OCI-LY1 (cell line): ENCODE measurements at regions not wholly inside any gene's neighbourhood (a gene's known extent, or its start where the extent isn't known, plus 50 kb on each side); places are given as distances from the start of the nearest gene placed in this dataset.

ENCODE experiments used
- H2AFZ ChIP-seq: fragments of 200-600 bp; sonication (generic), shearing (Covaris generic); 2 replicates; pipeline ENCODE4 v1.6.0; 2014; ENCODE audit warnings: antibody characterized with exemption, mild to moderate bottlenecking, low read length
- H3F3A ChIP-seq: fragments of 200-600 bp; sonication (generic), shearing (Covaris generic); 2 replicates; pipeline ENCODE4 v1.6.0; 2014; ENCODE audit warnings: mild to moderate bottlenecking, antibody characterized with exemption, low read length, moderate library complexity; ENCODE audit not compliant: insufficient read depth
- H3K27ac ChIP-seq: fragments of 200-600 bp; sonication (generic); 2 replicates; pipeline ENCODE4 v1.5.1; 2014; ENCODE audit warnings: low read length, mixed run types, mild to moderate bottlenecking, low read depth; ENCODE audit not compliant: poor library complexity, severe bottlenecking
- H3K27me3 ChIP-seq: fragments of 200-600 bp; sonication (generic); 2 replicates; pipeline ENCODE4 v1.6.0; 2014; ENCODE audit warnings: antibody characterized with exemption, mild to moderate bottlenecking, low read length, moderate library complexity; ENCODE audit not compliant: insufficient read depth
- H3K36me3 ChIP-seq: fragments of 200-600 bp; sonication (generic); 2 replicates; pipeline ENCODE4 v1.6.1; 2014; ENCODE audit warnings: mild to moderate bottlenecking, antibody characterized with exemption, low read length, moderate library complexity, mixed read lengths; ENCODE audit not compliant: insufficient read depth
- H3K4me1 ChIP-seq: fragments of 200-600 bp; sonication (generic); 2 replicates; pipeline ENCODE4 v1.5.1; 2014; ENCODE audit warnings: mild to moderate bottlenecking, low read length, moderate library complexity; ENCODE audit not compliant: insufficient read depth, severe bottlenecking
- H3K4me2 ChIP-seq: fragments of 200-600 bp; sonication (generic), shearing (Covaris generic); 2 replicates; pipeline ENCODE4 v1.6.1; 2014; ENCODE audit warnings: low read length
- H3K4me3 ChIP-seq: fragments of 200-600 bp; sonication (generic); 2 replicates; pipeline ENCODE4 v1.5.1; 2014; ENCODE audit warnings: low read length, low read depth, mild to moderate bottlenecking, mixed read lengths; ENCODE audit not compliant: poor library complexity, severe bottlenecking
- H3K79me2 ChIP-seq: fragments of 200-600 bp; shearing (Covaris generic); 2 replicates; pipeline ENCODE4 v1.6.1; 2016; ENCODE audit warnings: mixed run types, low read length, mixed read lengths; ENCODE audit not compliant: insufficient read depth
- H3K9ac ChIP-seq: fragments of 200-600 bp; sonication (generic), shearing (Covaris generic); 2 replicates; pipeline ENCODE4 v1.6.1; 2014; ENCODE audit warnings: mild to moderate bottlenecking, low read length, mixed read lengths
- H3K9me2 ChIP-seq: fragments of 200-600 bp; sonication (generic), shearing (Covaris generic); 2 replicates; pipeline ENCODE4 v1.6.1; 2014; ENCODE audit warnings: low read depth, mild to moderate bottlenecking, low read length, mixed read lengths
- H3K9me3 ChIP-seq: fragments of 200-600 bp; shearing (Covaris generic); 2 replicates; pipeline ENCODE4 v1.6.1; 2014; ENCODE audit warnings: low read length, mixed read lengths
- H4K20me1 ChIP-seq: fragments of 200-600 bp; sonication (generic), shearing (Covaris generic); 2 replicates; pipeline ENCODE4 v1.6.0; 2016; ENCODE audit warnings: mild to moderate bottlenecking, low read length; ENCODE audit not compliant: insufficient read depth
- EZH2 ChIP-seq: fragments of 200-600 bp; sonication (generic), shearing (Covaris generic); IDR thresholded peaks from 2 replicates; pipeline ENCODE4 v1.8.0; 2017; ENCODE audit warnings: borderline replicate concordance, mixed run types, mild to moderate bottlenecking, antibody characterized with exemption, low read length, moderate library complexity, mixed read lengths
- TF ChIP-seq, protein P1 (sequence below): fragments of 200-600 bp; sonication (generic), shearing (Covaris generic); IDR thresholded peaks from 2 replicates; pipeline ENCODE4 v1.5.1; 2017; ENCODE audit warnings: mild to moderate bottlenecking, antibody characterized with exemption, low read length, moderate library complexity, mixed read lengths

DNA sequence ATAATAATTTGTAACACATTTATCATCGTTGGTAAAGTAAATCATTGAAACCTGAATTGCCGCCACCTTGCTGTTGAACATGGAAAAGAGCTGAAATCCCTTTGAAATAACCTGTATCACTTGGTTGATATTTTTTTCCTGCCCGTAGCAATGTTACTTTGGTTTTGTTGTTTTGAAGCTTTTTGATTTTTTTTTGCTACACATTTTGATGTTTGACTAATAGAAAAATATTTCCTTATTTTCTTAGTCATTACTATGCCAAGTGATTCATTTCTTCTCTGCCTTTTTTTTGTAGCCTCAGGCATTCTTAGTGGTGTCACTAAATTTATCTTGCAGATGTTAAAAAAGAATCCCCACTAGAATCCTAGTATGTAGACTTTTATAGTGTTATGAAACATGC is 235.1 kb upstream of the MEOX2 start:
- Histone ChIP-seq H4K20me1 (no peaks in the 10 kb centered on the region), H3K4me3 (no peak overlapping the region), H3K27me3 (no peaks in the 10 kb centered on the region), H3K4me1 (no peaks in the 10 kb centered on the region), H3K36me3 (no peaks in the 10 kb centered on the region), H3K9me2 (no peaks in the 10 kb centered on the region), H3K4me2 (no peak overlapping the region), H3K79me2 (no peaks in the 10 kb centered on the region), H2AFZ (no peak overlapping the region), H3K9ac (no peak overlapping the region), H3K27ac (no peak overlapping the region), H3F3A (no peaks in the 10 kb centered on the region), H3K9me3 (no peaks in the 10 kb centered on the region)
- TF ChIP-seq, protein P1, sequence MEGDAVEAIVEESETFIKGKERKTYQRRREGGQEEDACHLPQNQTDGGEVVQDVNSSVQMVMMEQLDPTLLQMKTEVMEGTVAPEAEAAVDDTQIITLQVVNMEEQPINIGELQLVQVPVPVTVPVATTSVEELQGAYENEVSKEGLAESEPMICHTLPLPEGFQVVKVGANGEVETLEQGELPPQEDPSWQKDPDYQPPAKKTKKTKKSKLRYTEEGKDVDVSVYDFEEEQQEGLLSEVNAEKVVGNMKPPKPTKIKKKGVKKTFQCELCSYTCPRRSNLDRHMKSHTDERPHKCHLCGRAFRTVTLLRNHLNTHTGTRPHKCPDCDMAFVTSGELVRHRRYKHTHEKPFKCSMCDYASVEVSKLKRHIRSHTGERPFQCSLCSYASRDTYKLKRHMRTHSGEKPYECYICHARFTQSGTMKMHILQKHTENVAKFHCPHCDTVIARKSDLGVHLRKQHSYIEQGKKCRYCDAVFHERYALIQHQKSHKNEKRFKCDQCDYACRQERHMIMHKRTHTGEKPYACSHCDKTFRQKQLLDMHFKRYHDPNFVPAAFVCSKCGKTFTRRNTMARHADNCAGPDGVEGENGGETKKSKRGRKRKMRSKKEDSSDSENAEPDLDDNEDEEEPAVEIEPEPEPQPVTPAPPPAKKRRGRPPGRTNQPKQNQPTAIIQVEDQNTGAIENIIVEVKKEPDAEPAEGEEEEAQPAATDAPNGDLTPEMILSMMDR, result no peak
- no peak for TF ChIP-seq EZH2

DNA sequence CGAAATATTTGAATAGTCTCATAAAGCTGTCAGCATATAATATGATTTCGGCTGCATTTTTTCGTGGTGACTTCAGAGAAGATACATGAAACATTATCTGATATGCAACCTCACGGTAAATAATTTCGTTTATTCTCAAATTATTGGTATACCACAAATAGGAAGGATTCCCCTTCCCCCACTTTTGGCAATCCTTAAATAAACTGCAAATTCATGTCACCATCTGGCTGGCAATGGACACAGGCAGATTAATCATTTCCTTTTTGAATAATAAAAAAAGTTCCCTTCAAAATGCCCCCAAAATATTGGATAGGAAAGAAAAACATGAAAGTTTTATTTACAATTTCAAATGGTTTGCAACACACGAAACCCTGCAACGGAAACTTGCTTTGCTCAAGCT is 234.5 kb upstream of the MEOX2 start:
- Histone ChIP-seq H3K27ac (no peak overlapping the region), H4K20me1 (no peaks in the 10 kb centered on the region), H3K79me2 (no peaks in the 10 kb centered on the region), H3K9ac (no peak overlapping the region), H3K9me3 (no peaks in the 10 kb centered on the region), H3K4me2 (no peak overlapping the region), H3F3A (no peaks in the 10 kb centered on the region), H3K9me2 (no peaks in the 10 kb centered on the region), H3K36me3 (no peaks in the 10 kb centered on the region), H2AFZ (no peak overlapping the region), H3K4me1 (no peaks in the 10 kb centered on the region), H3K27me3 (no peaks in the 10 kb centered on the region), H3K4me3 (no peak overlapping the region)
- no peak for TF ChIP-seq EZH2
- TF ChIP-seq, protein P1, result no peak

DNA sequence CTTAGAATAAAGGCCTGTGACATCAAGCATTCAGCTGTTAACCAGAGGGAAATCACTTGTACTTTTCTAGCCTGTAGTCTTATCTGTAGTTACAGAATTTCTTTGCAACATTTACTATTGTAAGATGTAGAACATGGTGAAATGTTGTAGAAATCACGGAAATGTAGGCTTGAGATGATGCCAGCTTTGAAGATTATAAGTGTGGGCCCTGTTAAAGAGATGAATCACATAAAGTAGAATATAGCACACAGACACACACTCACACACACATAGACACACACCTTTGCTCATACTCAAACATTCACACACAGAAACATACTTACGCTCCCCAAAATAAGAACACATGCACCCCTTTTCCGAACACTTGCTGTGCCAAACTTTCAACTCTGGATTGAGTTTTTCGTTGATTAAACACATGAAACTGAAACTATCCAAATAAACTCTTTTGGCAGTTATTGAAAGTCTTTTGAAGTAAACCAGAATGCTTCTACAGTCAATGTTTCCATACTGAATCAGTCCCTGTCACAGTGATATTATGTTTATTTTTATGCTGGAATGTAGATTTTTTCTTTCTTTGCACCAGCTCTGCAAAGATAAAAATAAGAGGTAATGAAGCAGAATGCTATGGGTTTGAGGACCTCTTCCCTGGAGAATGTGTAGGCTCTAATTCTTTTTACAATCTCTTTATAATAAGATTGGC is 230.3 kb upstream of the MEOX2 start:
- no peaks in the 10 kb centered on the region for H3K27me3 ChIP-seq
- no peaks in the 10 kb centered on the region for H3K36me3 ChIP-seq
- H3K4me3 ChIP-seq, result no peak overlapping the region
- no peaks in the 10 kb centered on the region for H3K79me2 ChIP-seq
- H4K20me1 ChIP-seq, result no peaks in the 10 kb centered on the region
- no peak overlapping the region for H3K27ac ChIP-seq
- H3K9ac ChIP-seq, result no peak overlapping the region
- H3F3A ChIP-seq, result no peaks in the 10 kb centered on the region
- H3K9me3 ChIP-seq, result no peaks in the 10 kb centered on the region
- no peak for TF ChIP-seq EZH2
- TF ChIP-seq, protein P1, result no peak
- H3K9me2 ChIP-seq, result no peaks in the 10 kb centered on the region
- H3K4me1 ChIP-seq, result no peaks in the 10 kb centered on the region
- H2AFZ ChIP-seq, result no peak overlapping the region
- H3K4me2 ChIP-seq, result no peak overlapping the region
